ENCODE measurements at regions not wholly inside any gene's neighbourhood (a gene's known extent, or its start where the extent isn't known, plus 50 kb on each side); places are given as distances from the start of the nearest gene placed in this dataset.
A peak's percentile ranks its signal among the peaks of the same experiment; 100 is the strongest.

DNA sequence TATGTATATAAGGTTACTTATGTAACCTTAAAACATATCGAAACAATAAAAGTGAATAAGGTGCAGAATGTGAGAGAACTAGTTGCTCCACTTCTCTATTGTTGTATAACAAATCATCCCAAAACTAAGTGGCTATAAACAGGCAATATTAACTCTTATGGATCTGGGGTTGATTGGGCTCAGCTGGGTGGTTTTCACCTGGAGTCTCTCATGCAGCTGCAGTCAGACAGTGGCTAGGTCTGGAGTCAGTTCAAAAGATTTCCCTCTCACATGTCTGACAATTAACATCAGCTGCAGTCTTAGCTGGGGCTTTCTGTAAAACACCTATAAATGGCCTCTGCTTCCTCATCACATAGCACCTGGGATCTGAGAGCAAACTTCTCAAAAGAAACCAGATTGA is 288.4 kb upstream of the SASH1 start:
- TF ChIP-seq, protein P1, sequence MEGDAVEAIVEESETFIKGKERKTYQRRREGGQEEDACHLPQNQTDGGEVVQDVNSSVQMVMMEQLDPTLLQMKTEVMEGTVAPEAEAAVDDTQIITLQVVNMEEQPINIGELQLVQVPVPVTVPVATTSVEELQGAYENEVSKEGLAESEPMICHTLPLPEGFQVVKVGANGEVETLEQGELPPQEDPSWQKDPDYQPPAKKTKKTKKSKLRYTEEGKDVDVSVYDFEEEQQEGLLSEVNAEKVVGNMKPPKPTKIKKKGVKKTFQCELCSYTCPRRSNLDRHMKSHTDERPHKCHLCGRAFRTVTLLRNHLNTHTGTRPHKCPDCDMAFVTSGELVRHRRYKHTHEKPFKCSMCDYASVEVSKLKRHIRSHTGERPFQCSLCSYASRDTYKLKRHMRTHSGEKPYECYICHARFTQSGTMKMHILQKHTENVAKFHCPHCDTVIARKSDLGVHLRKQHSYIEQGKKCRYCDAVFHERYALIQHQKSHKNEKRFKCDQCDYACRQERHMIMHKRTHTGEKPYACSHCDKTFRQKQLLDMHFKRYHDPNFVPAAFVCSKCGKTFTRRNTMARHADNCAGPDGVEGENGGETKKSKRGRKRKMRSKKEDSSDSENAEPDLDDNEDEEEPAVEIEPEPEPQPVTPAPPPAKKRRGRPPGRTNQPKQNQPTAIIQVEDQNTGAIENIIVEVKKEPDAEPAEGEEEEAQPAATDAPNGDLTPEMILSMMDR (IDR thresholded peaks at IDR 0.05; ENCODE audit: low read depth, low read length, missing control alignments) = no peak
- in situ Hi-C loops (cut with HindIII; ENCODE audit: low pct_ligation_motif_present, low sequenced_read_pairs) = no loop called here
- no peaks in the 10 kb centered on the region for H3K27me3 ChIP-seq (replicated peaks)
- no peak overlapping the region for H3K27ac ChIP-seq
- no peak overlapping the region for H3K4me3 ChIP-seq (ENCODE audit: low read depth, low read length)
- H3K36me3 ChIP-seq (replicated peaks) = no peaks in the 10 kb centered on the region
- no peak for DNase-seq

DNA sequence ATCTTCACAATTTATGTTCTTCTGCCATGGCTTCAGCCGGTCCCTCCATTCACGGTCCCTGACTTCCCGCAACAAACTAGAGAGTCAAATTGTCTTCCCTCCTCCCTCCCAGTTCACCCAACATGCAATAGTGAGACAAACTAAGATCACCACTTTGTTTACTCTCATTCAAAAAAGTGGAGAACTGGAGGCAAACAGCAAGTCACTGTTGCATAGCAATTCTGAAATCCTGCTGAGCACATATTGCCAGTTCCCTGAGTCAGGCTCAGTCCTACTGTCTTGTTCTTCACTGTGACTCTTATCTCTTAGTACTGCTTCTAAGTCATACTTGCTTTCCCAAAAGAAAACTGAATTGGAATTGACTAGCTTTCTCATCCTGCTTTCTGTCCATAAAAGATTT is 287.2 kb upstream of the SASH1 start:
- Histone ChIP-seq H3K4me3 (ENCODE audit: low read depth, low read length) (no peak overlapping the region), H3K36me3 (replicated peaks) (no peaks in the 10 kb centered on the region), H3K27ac (no peak overlapping the region), H3K27me3 (replicated peaks) (no peaks in the 10 kb centered on the region)
- in situ Hi-C loops (cut with HindIII; ENCODE audit: low pct_ligation_motif_present, low sequenced_read_pairs) = no loop called here
- peak; percentile 5 for DNase-seq
- TF ChIP-seq, protein P1 (IDR thresholded peaks at IDR 0.05; ENCODE audit: low read depth, low read length, missing control alignments) = no peak

DNA sequence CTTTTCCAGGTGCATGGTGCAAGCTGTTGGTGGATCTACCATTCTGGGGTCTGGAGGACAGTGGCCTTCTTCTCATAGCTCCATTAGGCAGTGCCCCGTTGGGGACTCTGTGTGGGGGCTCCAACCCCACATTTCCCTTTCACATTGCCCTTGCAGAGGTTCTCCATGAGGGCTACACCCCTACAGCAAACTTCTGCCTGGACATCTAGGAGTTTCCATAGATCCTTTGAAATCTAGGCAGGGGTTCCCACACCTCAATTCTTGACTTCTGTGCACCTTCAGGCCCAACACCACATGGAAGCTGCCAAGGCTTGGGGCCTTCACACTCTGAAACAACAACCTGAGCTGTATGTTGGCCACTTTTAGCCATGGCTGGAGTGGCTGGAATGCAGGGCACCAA is 282.8 kb upstream of the SASH1 start:
- in situ Hi-C loops (cut with HindIII; ENCODE audit: low pct_ligation_motif_present, low sequenced_read_pairs) = no loop called here
- no peak overlapping the region for H3K4me3 ChIP-seq (ENCODE audit: low read depth, low read length)
- H3K27me3 ChIP-seq (replicated peaks) = no peaks in the 10 kb centered on the region
- H3K36me3 ChIP-seq (replicated peaks) = no peaks in the 10 kb centered on the region
- TF ChIP-seq, protein P1 (IDR thresholded peaks at IDR 0.05; ENCODE audit: low read depth, low read length, missing control alignments) = no peak
- no peak for DNase-seq
- no peak overlapping the region for H3K27ac ChIP-seq

DNA sequence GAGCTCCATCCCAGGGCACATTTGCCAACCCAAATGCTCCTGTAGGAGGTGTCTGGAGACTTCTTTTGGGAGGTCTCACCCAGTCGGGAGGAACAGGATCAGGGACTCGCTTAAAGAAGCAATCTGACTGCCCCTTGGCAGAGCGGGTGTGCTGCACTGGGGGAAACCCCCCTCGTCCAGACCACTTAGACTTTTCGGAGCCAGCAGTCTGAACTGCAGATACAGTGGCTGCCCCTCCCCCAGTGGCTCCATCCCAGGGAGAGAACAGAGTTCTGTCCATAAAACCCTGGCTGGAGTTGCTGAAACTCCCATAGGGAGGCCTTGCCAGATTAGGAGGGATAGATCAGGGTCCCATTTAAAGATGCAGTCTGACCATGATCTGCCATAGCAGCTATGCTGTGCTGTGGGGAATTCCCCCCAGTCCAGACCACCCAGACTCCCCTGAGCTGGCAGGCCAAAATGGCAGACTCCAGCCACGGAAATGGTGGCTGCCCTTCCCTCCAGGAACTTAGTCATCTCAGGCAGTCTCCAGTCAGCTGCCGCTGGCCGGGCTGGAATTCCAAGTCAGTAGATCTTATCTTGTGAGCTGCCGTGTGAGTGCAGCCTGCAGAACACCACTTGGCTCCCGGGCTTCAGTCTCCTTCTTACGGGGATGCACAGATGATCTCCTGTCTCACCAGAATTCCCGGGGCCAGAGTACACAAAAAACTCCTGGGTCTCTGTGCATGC is 278.1 kb upstream of the SASH1 start:
- Histone ChIP-seq H3K36me3 (replicated peaks) (no peaks in the 10 kb centered on the region), H3K27me3 (replicated peaks) (no peaks in the 10 kb centered on the region), H3K4me3 (ENCODE audit: low read depth, low read length) (no peak overlapping the region), H3K27ac (no peak overlapping the region)
- peak; percentile 41 for DNase-seq
- in situ Hi-C loops (cut with HindIII; ENCODE audit: low pct_ligation_motif_present, low sequenced_read_pairs) = no loop called here
- TF ChIP-seq, protein P1 (IDR thresholded peaks at IDR 0.05; ENCODE audit: low read depth, low read length, missing control alignments) = no peak

DNA sequence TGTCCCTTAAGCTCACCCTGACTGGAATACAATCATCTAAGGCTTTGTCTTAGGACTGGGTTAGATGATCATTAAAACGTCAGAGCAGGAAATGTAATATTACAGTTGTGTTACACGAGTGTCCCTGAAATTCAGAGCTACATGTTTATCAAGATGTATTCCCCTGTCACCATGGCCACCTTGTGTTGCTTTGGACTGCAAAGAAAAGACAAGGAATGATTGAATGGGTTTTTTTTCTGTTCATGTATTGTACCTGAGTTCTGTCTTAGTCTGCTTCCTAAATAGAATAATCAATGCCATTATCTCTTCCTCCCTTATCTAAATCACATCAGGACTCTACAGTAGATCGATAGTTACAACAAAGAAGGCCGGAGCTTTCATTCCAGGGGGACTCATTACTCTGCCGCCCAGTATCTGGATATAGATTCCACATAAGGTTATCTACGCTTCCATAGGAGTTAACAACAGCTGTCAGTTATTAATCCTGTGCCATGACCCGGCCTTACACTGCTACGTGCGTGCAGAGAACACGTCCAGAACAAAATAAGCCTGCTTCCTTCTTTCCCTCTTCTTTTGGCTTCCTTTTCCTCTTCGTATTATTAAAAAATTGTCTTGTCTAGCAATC is 274.1 kb upstream of the SASH1 start:
- Histone ChIP-seq H3K36me3 (replicated peaks) (no peaks in the 10 kb centered on the region), H3K4me3 (ENCODE audit: low read depth, low read length) (no peak overlapping the region), H3K27me3 (replicated peaks) (no peaks in the 10 kb centered on the region), H3K27ac (no peak overlapping the region)
- TF ChIP-seq, protein P1 (IDR thresholded peaks at IDR 0.05; ENCODE audit: low read depth, low read length, missing control alignments) = no peak
- no peak for DNase-seq
- in situ Hi-C loops (cut with HindIII; ENCODE audit: low pct_ligation_motif_present, low sequenced_read_pairs) = no loop called here

Data from brain microvascular endothelial cell (primary cell).